Nephron progenitor cell (in vitro differentiated cells): ENCODE measurements at regions not wholly inside any gene's neighbourhood (a gene's known extent, or its start where the extent isn't known, plus 50 kb on each side); places are given as distances from the start of the nearest gene placed in this dataset.

Source experiments
- DNase-seq: peaks from one replicate; pipeline ENCODE4 v3.0.0; 2021
- H3K27ac Mint-ChIP-seq: 2 replicates; pipeline ENCODE4 v1.8.0; 2021; ENCODE audit warnings: mild to moderate bottlenecking, moderate library complexity, mixed read lengths
- H3K27me3 Mint-ChIP-seq: 2 replicates; pipeline ENCODE4 v1.8.0; 2021; ENCODE audit warnings: mild to moderate bottlenecking, low read depth, mixed read lengths; ENCODE audit not compliant: poor library complexity
- H3K36me3 Mint-ChIP-seq: 2 replicates; pipeline ENCODE4 v1.8.0; 2021; ENCODE audit warnings: low read depth, mixed read lengths
- H3K4me1 Mint-ChIP-seq: 2 replicates; pipeline ENCODE4 v1.8.0; 2021; ENCODE audit warnings: mixed read lengths
- H3K4me3 Mint-ChIP-seq: 2 replicates; pipeline ENCODE4 v1.8.0; 2021; ENCODE audit warnings: mild to moderate bottlenecking, moderate library complexity, mixed read lengths
- H3K9me3 Mint-ChIP-seq: 2 replicates; pipeline ENCODE4 v1.8.0; 2021; ENCODE audit warnings: mild to moderate bottlenecking, moderate library complexity, mixed read lengths
- TF ChIP-seq, protein P1 (sequence below): fragments of 200-600 bp; sonication (generic); IDR thresholded peaks from 2 replicates; pipeline ENCODE4 v1.5.0; 2021; ENCODE audit warnings: antibody characterized with exemption

GRCh38 chr4:129455482-129455881 lies 359.5 kb downstream of the C4orf33 start:
- peaks cover 5% of the 10 kb centered on the region for H3K4me1 Mint-ChIP-seq
- TF ChIP-seq, protein P1, sequence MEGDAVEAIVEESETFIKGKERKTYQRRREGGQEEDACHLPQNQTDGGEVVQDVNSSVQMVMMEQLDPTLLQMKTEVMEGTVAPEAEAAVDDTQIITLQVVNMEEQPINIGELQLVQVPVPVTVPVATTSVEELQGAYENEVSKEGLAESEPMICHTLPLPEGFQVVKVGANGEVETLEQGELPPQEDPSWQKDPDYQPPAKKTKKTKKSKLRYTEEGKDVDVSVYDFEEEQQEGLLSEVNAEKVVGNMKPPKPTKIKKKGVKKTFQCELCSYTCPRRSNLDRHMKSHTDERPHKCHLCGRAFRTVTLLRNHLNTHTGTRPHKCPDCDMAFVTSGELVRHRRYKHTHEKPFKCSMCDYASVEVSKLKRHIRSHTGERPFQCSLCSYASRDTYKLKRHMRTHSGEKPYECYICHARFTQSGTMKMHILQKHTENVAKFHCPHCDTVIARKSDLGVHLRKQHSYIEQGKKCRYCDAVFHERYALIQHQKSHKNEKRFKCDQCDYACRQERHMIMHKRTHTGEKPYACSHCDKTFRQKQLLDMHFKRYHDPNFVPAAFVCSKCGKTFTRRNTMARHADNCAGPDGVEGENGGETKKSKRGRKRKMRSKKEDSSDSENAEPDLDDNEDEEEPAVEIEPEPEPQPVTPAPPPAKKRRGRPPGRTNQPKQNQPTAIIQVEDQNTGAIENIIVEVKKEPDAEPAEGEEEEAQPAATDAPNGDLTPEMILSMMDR, result no peak
- H3K9me3 Mint-ChIP-seq, result no peaks in the 10 kb centered on the region
- no peaks in the 10 kb centered on the region for H3K36me3 Mint-ChIP-seq
- H3K4me3 Mint-ChIP-seq, result no peak overlapping the region
- no peak for DNase-seq
- H3K27ac Mint-ChIP-seq, result no peak overlapping the region
- no peaks in the 10 kb centered on the region for H3K27me3 Mint-ChIP-seq

- H3K36me3 Mint-ChIP-seq, result peaks cover 17% of the 10 kb centered on the region
- H3K27ac Mint-ChIP-seq, result no peak overlapping the region
- H3K9me3 Mint-ChIP-seq, result peaks cover 32% of the 10 kb centered on the region
- peaks cover 5% of the 10 kb centered on the region for H3K27me3 Mint-ChIP-seq
- H3K4me1 Mint-ChIP-seq, result no peaks in the 10 kb centered on the region
- no peak for DNase-seq
- H3K4me3 Mint-ChIP-seq, result no peak overlapping the region
- TF ChIP-seq, protein P1, result no peak
These were observed 372.7 kb downstream of the C4orf33 start for GRCh38 chr4:129468624-129469023.

DNA sequence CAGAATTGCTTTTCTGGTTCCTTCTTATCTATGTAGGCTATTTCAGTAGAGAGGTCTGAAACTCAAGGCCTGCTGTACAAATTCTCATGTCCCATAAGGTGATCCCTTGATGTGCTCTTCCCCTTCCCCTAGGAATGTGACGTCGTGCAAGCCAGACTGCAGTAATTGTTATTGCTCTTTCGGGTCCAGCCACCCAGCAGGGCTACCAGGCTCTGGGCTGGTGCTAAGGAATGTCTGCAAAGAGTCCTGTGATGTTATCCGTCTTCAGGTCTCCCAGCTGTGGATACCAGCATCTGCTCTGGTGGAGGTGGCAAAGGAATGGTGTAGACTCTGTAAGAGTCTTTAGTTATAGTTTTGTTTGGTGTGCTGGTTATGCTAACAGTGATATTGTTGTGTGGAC lies 378.7 kb downstream of the C4orf33 start:
- DNase-seq, result no peak
- H3K36me3 Mint-ChIP-seq, result peaks cover 26% of the 10 kb centered on the region
- H3K4me3 Mint-ChIP-seq, result no peak overlapping the region
- peaks cover 54% of the 10 kb centered on the region for H3K9me3 Mint-ChIP-seq
- no peaks in the 10 kb centered on the region for H3K4me1 Mint-ChIP-seq
- no peak overlapping the region for H3K27ac Mint-ChIP-seq
- TF ChIP-seq, protein P1, result no peak
- H3K27me3 Mint-ChIP-seq, result peaks cover 4% of the 10 kb centered on the region

DNA sequence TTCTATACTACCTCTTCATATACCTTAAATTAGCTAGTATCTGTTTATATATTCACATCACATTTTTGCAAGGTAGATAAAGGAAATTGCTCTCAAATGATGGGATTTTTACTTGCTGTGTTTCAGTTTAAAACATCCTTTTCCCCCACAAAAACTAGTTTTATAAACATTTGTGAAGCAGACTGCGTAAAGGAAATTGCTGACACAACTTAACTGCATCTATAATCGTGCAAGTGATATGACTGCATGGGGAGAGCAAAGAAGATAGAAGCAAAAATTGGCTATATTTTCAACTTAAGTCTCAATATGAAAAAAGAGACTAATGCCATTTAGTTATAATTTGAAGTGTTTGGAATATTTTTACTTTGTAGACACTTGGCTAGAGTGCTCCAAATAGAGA lies 385.2 kb downstream of the C4orf33 start:
- Mint-ChIP-seq H3K4me1 (no peaks in the 10 kb centered on the region), H3K36me3 (no peaks in the 10 kb centered on the region), H3K4me3 (no peak overlapping the region), H3K27ac (no peak overlapping the region), H3K27me3 (no peaks in the 10 kb centered on the region), H3K9me3 (peaks cover under 1% of the 10 kb centered on the region)
- DNase-seq, result no peak
- TF ChIP-seq, protein P1, result no peak

DNA sequence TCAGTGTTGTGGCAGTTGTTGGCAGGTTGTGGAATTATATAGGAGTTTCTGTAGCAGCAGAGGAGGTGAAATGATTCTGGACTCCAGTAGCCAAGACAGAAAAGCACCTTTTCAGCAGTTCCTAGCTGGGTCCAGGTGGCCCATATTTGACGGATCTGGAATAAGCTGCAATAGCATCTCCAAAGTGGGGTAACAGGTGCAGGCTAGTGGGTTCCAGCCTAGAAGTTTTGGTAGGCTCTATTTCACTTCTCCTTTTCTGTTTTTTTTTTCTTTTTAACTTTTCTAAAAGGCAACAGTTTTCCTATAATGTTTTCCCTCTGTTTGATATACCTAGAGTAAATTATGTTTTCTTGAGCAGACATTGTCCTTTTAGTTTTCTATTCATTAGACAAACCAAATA lies 392.5 kb downstream of the C4orf33 start:
- no peak overlapping the region for H3K27ac Mint-ChIP-seq
- H3K9me3 Mint-ChIP-seq, result no peaks in the 10 kb centered on the region
- no peaks in the 10 kb centered on the region for H3K27me3 Mint-ChIP-seq
- TF ChIP-seq, protein P1, result no peak
- DNase-seq, result no peak
- H3K4me1 Mint-ChIP-seq, result peaks cover 39% of the 10 kb centered on the region
- no peak overlapping the region for H3K4me3 Mint-ChIP-seq
- no peaks in the 10 kb centered on the region for H3K36me3 Mint-ChIP-seq

DNA sequence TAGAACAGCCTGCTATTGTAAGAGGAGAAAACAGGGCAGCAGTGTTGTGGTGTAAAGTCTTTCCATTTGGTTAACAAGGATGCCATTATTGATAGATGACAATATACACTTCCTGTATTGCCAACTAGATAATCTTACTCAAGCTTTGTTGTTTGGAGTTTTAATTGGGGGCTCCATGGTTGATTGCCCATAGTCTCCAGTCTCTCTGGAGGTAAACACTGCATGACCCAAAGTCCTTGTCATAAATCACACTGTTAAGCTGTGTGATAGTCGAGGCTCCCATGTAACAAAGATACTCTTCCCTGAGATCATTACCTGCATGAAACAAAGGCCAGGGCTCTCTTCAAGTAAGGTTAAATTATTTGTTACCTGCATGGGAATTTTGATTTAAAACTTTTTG lies 394.6 kb downstream of the C4orf33 start:
- H3K9me3 Mint-ChIP-seq, result no peaks in the 10 kb centered on the region
- H3K4me1 Mint-ChIP-seq, result peaks cover 39% of the 10 kb centered on the region
- DNase-seq, result peak; percentile 16
- H3K36me3 Mint-ChIP-seq, result no peaks in the 10 kb centered on the region
- TF ChIP-seq, protein P1, result no peak
- peak overlapping the region; percentile 95 for H3K27ac Mint-ChIP-seq
- H3K27me3 Mint-ChIP-seq, result no peaks in the 10 kb centered on the region
- H3K4me3 Mint-ChIP-seq, result no peak overlapping the region
